A204.1 (cell line): ENCODE measurements at regions not wholly inside any gene's neighbourhood (a gene's known extent, or its start where the extent isn't known, plus 50 kb on each side); places are given as distances from the start of the nearest gene placed in this dataset.
"Not testable (repeated sequence)": the region's sequence is repeated elsewhere in the genome, so short reads cannot be mapped to it uniquely, and the experiment has no call there.

Source experiments
- FAIRE-seq: peaks from 2 replicates; lab custom pipeline; 2012; peaks lifted over from hg19 to GRCh38; lab: Jason Lieb, UNC

- no peak for FAIRE-seq
Observed at GRCh38 chr10:118871244-118871865, 116.6 kb upstream of the CACUL1 start.

- no peak for FAIRE-seq
Observed at GRCh38 chr10:118873091-118873737, 118.4 kb upstream of the CACUL1 start.

GRCh38 chr10:118873738-118874105 is 119.0 kb upstream of the CACUL1 start:
- no peak for FAIRE-seq

- no peak for FAIRE-seq
Observed at GRCh38 chr10:118874171-118874570, 119.4 kb upstream of the CACUL1 start.

GRCh38 chr10:118875087-118875486 is 120.3 kb upstream of the CACUL1 start:
- no peak for FAIRE-seq

- no peak for FAIRE-seq
Observed at GRCh38 chr10:118882741-118883140, 128.0 kb upstream of the CACUL1 start.

GRCh38 chr10:118892255-118892654 is 137.3 kb upstream of the NANOS1 start:
- FAIRE-seq, result no peak

GRCh38 chr10:118894891-118895290 is 134.6 kb upstream of the NANOS1 start:
- not testable (repeated sequence) for FAIRE-seq

GRCh38 chr10:118900617-118901016 is 128.9 kb upstream of the NANOS1 start:
- FAIRE-seq, result no peak

GRCh38 chr10:118901380-118901779 is 128.1 kb upstream of the NANOS1 start:
- no peak for FAIRE-seq

- no peak for FAIRE-seq
Observed at GRCh38 chr10:118901906-118902305, 127.6 kb upstream of the NANOS1 start.

- FAIRE-seq, result not testable (repeated sequence)
Observed at GRCh38 chr10:118902656-118903055, 126.9 kb upstream of the NANOS1 start.

- FAIRE-seq, result no peak
Observed at GRCh38 chr10:118903251-118903650, 126.3 kb upstream of the NANOS1 start.

- FAIRE-seq, result no peak
Observed at GRCh38 chr10:118903691-118904090, 125.8 kb upstream of the NANOS1 start.

GRCh38 chr10:118904286-118904685 is 125.2 kb upstream of the NANOS1 start:
- FAIRE-seq, result no peak

GRCh38 chr10:118907051-118907450 is 122.5 kb upstream of the NANOS1 start:
- no peak for FAIRE-seq

GRCh38 chr10:118908557-118909256 is 120.8 kb upstream of the NANOS1 start:
- no peak for FAIRE-seq

GRCh38 chr10:118910702-118911101 is 118.8 kb upstream of the NANOS1 start:
- no peak for FAIRE-seq

GRCh38 chr10:118911363-118911762 is 118.2 kb upstream of the NANOS1 start:
- no peak for FAIRE-seq

GRCh38 chr10:118912961-118913600 is 116.4 kb upstream of the NANOS1 start:
- FAIRE-seq, result no peak

GRCh38 chr10:118913825-118914224 is 115.7 kb upstream of the NANOS1 start:
- FAIRE-seq, result no peak

GRCh38 chr10:118914629-118915028 is 114.9 kb upstream of the NANOS1 start:
- FAIRE-seq, result no peak

GRCh38 chr10:118915161-118915560 is 114.4 kb upstream of the NANOS1 start:
- no peak for FAIRE-seq
